Smooth muscle cell of the brain vasculature (primary cell): ENCODE measurements at regions not wholly inside any gene's neighbourhood (a gene's known extent, or its start where the extent isn't known, plus 50 kb on each side); places are given as distances from the start of the nearest gene placed in this dataset.

Experiments
- DNase-seq: peaks from one replicate; pipeline ENCODE4 v3.0.0-alpha.2; 2012; ENCODE audit warnings: low read depth, low spot score

GRCh38 chr2:217722883-217723472 is 279.8 kb downstream of the TNS1 start:
- DNase-seq, result no peak

GRCh38 chr2:217717646-217718045 is 285.1 kb downstream of the TNS1 start:
- DNase-seq, result no peak

GRCh38 chr2:217715484-217715883 is 287.3 kb downstream of the TNS1 start:
- no peak for DNase-seq

- DNase-seq, result no peak
Observed at GRCh38 chr2:217714287-217714751, 288.5 kb downstream of the TNS1 start.

GRCh38 chr2:217713395-217714286 is 289.2 kb downstream of the TNS1 start:
- peak; percentile 37 for DNase-seq

GRCh38 chr2:217712431-217712830 is 290.4 kb downstream of the TNS1 start:
- no peak for DNase-seq

- DNase-seq, result no peak
Observed at GRCh38 chr2:217711188-217711587, 291.6 kb downstream of the TNS1 start.

GRCh38 chr2:217710211-217710765 is 292.5 kb downstream of the TNS1 start:
- DNase-seq, result no peak

- DNase-seq, result no peak
Observed at GRCh38 chr2:217709478-217710210, 293.2 kb downstream of the TNS1 start.

- DNase-seq, result no peak
Observed at GRCh38 chr2:217707131-217707611, 295.6 kb downstream of the TNS1 start.

- no peak for DNase-seq
Observed at GRCh38 chr2:217706513-217706912, 296.3 kb downstream of the TNS1 start.

- no peak for DNase-seq
Observed at GRCh38 chr2:217706095-217706494, 296.7 kb downstream of the TNS1 start.

- DNase-seq, result no peak
Observed at GRCh38 chr2:217705461-217705860, 297.3 kb downstream of the TNS1 start.

- no peak for DNase-seq
Observed at GRCh38 chr2:217703999-217704398, 298.8 kb downstream of the TNS1 start.

GRCh38 chr2:217703102-217703501 is 299.7 kb downstream of the TNS1 start:
- no peak for DNase-seq

GRCh38 chr2:217701622-217702021 is 301.2 kb downstream of the TNS1 start:
- DNase-seq, result no peak

- DNase-seq, result no peak
Observed at GRCh38 chr2:217698691-217699090, 304.1 kb downstream of the TNS1 start.

- DNase-seq, result peak; percentile 55
Observed at GRCh38 chr2:217695033-217695520, 307.7 kb downstream of the TNS1 start.

- no peak for DNase-seq
Observed at GRCh38 chr2:217694291-217694690, 308.5 kb downstream of the TNS1 start.

- no peak for DNase-seq
Observed at GRCh38 chr2:217693363-217693762, 309.4 kb downstream of the TNS1 start.

GRCh38 chr2:217691920-217692666 is 310.7 kb downstream of the TNS1 start:
- no peak for DNase-seq
